ENCODE measurements at regions not wholly inside any gene's neighbourhood (a gene's known extent, or its start where the extent isn't known, plus 50 kb on each side); places are given as distances from the start of the nearest gene placed in this dataset.

GRCh38 chr5:174811438-174811837 lies 87.1 kb downstream of the MSX2 start:
- Histone ChIP-seq H3K9ac (ENCODE audit: low read length) (no peak overlapping the region), H3K27ac (ENCODE audit: low read length) (no peak overlapping the region), H3K4me3 (ENCODE audit: low read length) (no peak overlapping the region), H3K79me2 (ENCODE audit: low read length) (no peaks in the 10 kb centered on the region), H2AFZ (ENCODE audit: low read length) (no peak overlapping the region), H3K27me3 (ENCODE audit: low read length) (no peaks in the 10 kb centered on the region), H4K20me1 (ENCODE audit: insufficient read depth, low read depth, low read length) (no peaks in the 10 kb centered on the region), H3K9me3 (ENCODE audit: low read length) (no peaks in the 10 kb centered on the region), H3K36me3 (ENCODE audit: insufficient read depth, low read length) (no peaks in the 10 kb centered on the region), H3K4me1 (ENCODE audit: low read length) (no peaks in the 10 kb centered on the region), H3K9me2 (replicated peaks; ENCODE audit: insufficient read depth, low read length) (no peaks in the 10 kb centered on the region), H3K4me2 (ENCODE audit: low read depth, low read length, poor library complexity, severe bottlenecking) (no peak overlapping the region)
- DNase-seq: no peak

GRCh38 chr5:174810796-174811195 lies 86.4 kb downstream of the MSX2 start:
- H3K27me3 ChIP-seq (ENCODE audit: low read length): no peaks in the 10 kb centered on the region
- DNase-seq: no peak
- no peak overlapping the region for H2AFZ ChIP-seq (ENCODE audit: low read length)
- no peaks in the 10 kb centered on the region for H3K9me2 ChIP-seq (replicated peaks; ENCODE audit: insufficient read depth, low read length)
- no peak overlapping the region for H3K4me2 ChIP-seq (ENCODE audit: low read depth, low read length, poor library complexity, severe bottlenecking)
- no peaks in the 10 kb centered on the region for H4K20me1 ChIP-seq (ENCODE audit: insufficient read depth, low read depth, low read length)
- H3K27ac ChIP-seq (ENCODE audit: low read length): no peak overlapping the region
- no peak overlapping the region for H3K9ac ChIP-seq (ENCODE audit: low read length)
- no peaks in the 10 kb centered on the region for H3K9me3 ChIP-seq (ENCODE audit: low read length)
- H3K4me3 ChIP-seq (ENCODE audit: low read length): no peak overlapping the region
- no peaks in the 10 kb centered on the region for H3K36me3 ChIP-seq (ENCODE audit: insufficient read depth, low read length)
- H3K4me1 ChIP-seq (ENCODE audit: low read length): no peaks in the 10 kb centered on the region
- no peaks in the 10 kb centered on the region for H3K79me2 ChIP-seq (ENCODE audit: low read length)

- Histone ChIP-seq H4K20me1 (ENCODE audit: insufficient read depth, low read depth, low read length) (no peaks in the 10 kb centered on the region), H2AFZ (ENCODE audit: low read length) (no peak overlapping the region), H3K27me3 (ENCODE audit: low read length) (no peaks in the 10 kb centered on the region), H3K9me3 (ENCODE audit: low read length) (no peaks in the 10 kb centered on the region), H3K4me2 (ENCODE audit: low read depth, low read length, poor library complexity, severe bottlenecking) (no peak overlapping the region), H3K36me3 (ENCODE audit: insufficient read depth, low read length) (no peaks in the 10 kb centered on the region), H3K9ac (ENCODE audit: low read length) (no peak overlapping the region), H3K79me2 (ENCODE audit: low read length) (no peaks in the 10 kb centered on the region), H3K27ac (ENCODE audit: low read length) (no peak overlapping the region), H3K9me2 (replicated peaks; ENCODE audit: insufficient read depth, low read length) (no peaks in the 10 kb centered on the region), H3K4me3 (ENCODE audit: low read length) (no peak overlapping the region), H3K4me1 (ENCODE audit: low read length) (no peaks in the 10 kb centered on the region)
- no peak for DNase-seq
Observed at GRCh38 chr5:174807471-174807870, 83.1 kb downstream of the MSX2 start.

- no peak overlapping the region for H3K27ac ChIP-seq (ENCODE audit: low read length)
- H3K9me2 ChIP-seq (replicated peaks; ENCODE audit: insufficient read depth, low read length): no peaks in the 10 kb centered on the region
- no peaks in the 10 kb centered on the region for H3K4me1 ChIP-seq (ENCODE audit: low read length)
- H2AFZ ChIP-seq (ENCODE audit: low read length): no peak overlapping the region
- no peaks in the 10 kb centered on the region for H4K20me1 ChIP-seq (ENCODE audit: insufficient read depth, low read depth, low read length)
- H3K79me2 ChIP-seq (ENCODE audit: low read length): no peaks in the 10 kb centered on the region
- H3K4me2 ChIP-seq (ENCODE audit: low read depth, low read length, poor library complexity, severe bottlenecking): no peak overlapping the region
- no peaks in the 10 kb centered on the region for H3K27me3 ChIP-seq (ENCODE audit: low read length)
- no peak for DNase-seq
- no peak overlapping the region for H3K4me3 ChIP-seq (ENCODE audit: low read length)
- H3K36me3 ChIP-seq (ENCODE audit: insufficient read depth, low read length): no peaks in the 10 kb centered on the region
- no peaks in the 10 kb centered on the region for H3K9me3 ChIP-seq (ENCODE audit: low read length)
- no peak overlapping the region for H3K9ac ChIP-seq (ENCODE audit: low read length)
Observed at GRCh38 chr5:174806729-174807128, 82.3 kb downstream of the MSX2 start.

- H3K27ac ChIP-seq (ENCODE audit: low read length): no peak overlapping the region
Observed at GRCh38 chr5:174801798-174802197, 77.4 kb downstream of the MSX2 start.

GRCh38 chr5:174800435-174800834 lies 76.1 kb downstream of the MSX2 start:
- Histone ChIP-seq H4K20me1 (ENCODE audit: insufficient read depth, low read depth, low read length) (no peaks in the 10 kb centered on the region), H3K4me2 (ENCODE audit: low read depth, low read length, poor library complexity, severe bottlenecking) (no peak overlapping the region), H3K4me1 (ENCODE audit: low read length) (no peaks in the 10 kb centered on the region), H3K9me2 (replicated peaks; ENCODE audit: insufficient read depth, low read length) (no peaks in the 10 kb centered on the region), H3K27ac (ENCODE audit: low read length) (no peak overlapping the region), H2AFZ (ENCODE audit: low read length) (no peak overlapping the region), H3K4me3 (ENCODE audit: low read length) (no peak overlapping the region), H3K36me3 (ENCODE audit: insufficient read depth, low read length) (no peaks in the 10 kb centered on the region), H3K27me3 (ENCODE audit: low read length) (no peaks in the 10 kb centered on the region), H3K79me2 (ENCODE audit: low read length) (no peaks in the 10 kb centered on the region), H3K9ac (ENCODE audit: low read length) (no peak overlapping the region), H3K9me3 (ENCODE audit: low read length) (no peaks in the 10 kb centered on the region)
- DNase-seq: no peak

More at GRCh38 chr5:174801798-174802197, 77.4 kb downstream of the MSX2 start:
- no peaks in the 10 kb centered on the region for H3K9me3 ChIP-seq (ENCODE audit: low read length)
- no peak overlapping the region for H3K9ac ChIP-seq (ENCODE audit: low read length)
- no peak overlapping the region for H3K4me3 ChIP-seq (ENCODE audit: low read length)
- no peak overlapping the region for H2AFZ ChIP-seq (ENCODE audit: low read length)
- no peaks in the 10 kb centered on the region for H4K20me1 ChIP-seq (ENCODE audit: insufficient read depth, low read depth, low read length)
- H3K36me3 ChIP-seq (ENCODE audit: insufficient read depth, low read length): no peaks in the 10 kb centered on the region
- H3K27me3 ChIP-seq (ENCODE audit: low read length): no peaks in the 10 kb centered on the region
- H3K4me2 ChIP-seq (ENCODE audit: low read depth, low read length, poor library complexity, severe bottlenecking): no peak overlapping the region
- no peaks in the 10 kb centered on the region for H3K79me2 ChIP-seq (ENCODE audit: low read length)
- no peaks in the 10 kb centered on the region for H3K9me2 ChIP-seq (replicated peaks; ENCODE audit: insufficient read depth, low read length)
- DNase-seq: no peak
- no peaks in the 10 kb centered on the region for H3K4me1 ChIP-seq (ENCODE audit: low read length)

GRCh38 chr5:174799121-174799520 lies 74.7 kb downstream of the MSX2 start:
- Histone ChIP-seq H3K36me3 (ENCODE audit: insufficient read depth, low read length) (no peaks in the 10 kb centered on the region), H3K79me2 (ENCODE audit: low read length) (no peaks in the 10 kb centered on the region), H3K4me2 (ENCODE audit: low read depth, low read length, poor library complexity, severe bottlenecking) (no peak overlapping the region), H3K4me3 (ENCODE audit: low read length) (no peak overlapping the region), H4K20me1 (ENCODE audit: insufficient read depth, low read depth, low read length) (no peaks in the 10 kb centered on the region), H3K9ac (ENCODE audit: low read length) (no peak overlapping the region), H3K27me3 (ENCODE audit: low read length) (no peaks in the 10 kb centered on the region), H3K9me3 (ENCODE audit: low read length) (no peaks in the 10 kb centered on the region), H3K9me2 (replicated peaks; ENCODE audit: insufficient read depth, low read length) (no peaks in the 10 kb centered on the region), H3K4me1 (ENCODE audit: low read length) (no peaks in the 10 kb centered on the region), H3K27ac (ENCODE audit: low read length) (no peak overlapping the region), H2AFZ (ENCODE audit: low read length) (no peak overlapping the region)
- DNase-seq: no peak

- Histone ChIP-seq H3K36me3 (ENCODE audit: insufficient read depth, low read length) (no peaks in the 10 kb centered on the region), H3K4me3 (ENCODE audit: low read length) (no peak overlapping the region), H3K9me2 (replicated peaks; ENCODE audit: insufficient read depth, low read length) (no peaks in the 10 kb centered on the region), H2AFZ (ENCODE audit: low read length) (no peak overlapping the region), H3K4me2 (ENCODE audit: low read depth, low read length, poor library complexity, severe bottlenecking) (no peak overlapping the region), H3K9me3 (ENCODE audit: low read length) (no peaks in the 10 kb centered on the region), H3K79me2 (ENCODE audit: low read length) (no peaks in the 10 kb centered on the region), H3K27me3 (ENCODE audit: low read length) (no peaks in the 10 kb centered on the region), H3K9ac (ENCODE audit: low read length) (no peak overlapping the region), H4K20me1 (ENCODE audit: insufficient read depth, low read depth, low read length) (no peaks in the 10 kb centered on the region), H3K27ac (ENCODE audit: low read length) (no peak overlapping the region), H3K4me1 (ENCODE audit: low read length) (no peaks in the 10 kb centered on the region)
- DNase-seq: no peak
Observed at GRCh38 chr5:174798551-174798951, 74.2 kb downstream of the MSX2 start.

GRCh38 chr5:174796711-174797192 lies 72.4 kb downstream of the MSX2 start:
- no peaks in the 10 kb centered on the region for H3K9me3 ChIP-seq (ENCODE audit: low read length)
- H3K9me2 ChIP-seq (replicated peaks; ENCODE audit: insufficient read depth, low read length): no peaks in the 10 kb centered on the region
- no peak overlapping the region for H3K4me2 ChIP-seq (ENCODE audit: low read depth, low read length, poor library complexity, severe bottlenecking)
- H4K20me1 ChIP-seq (ENCODE audit: insufficient read depth, low read depth, low read length): no peaks in the 10 kb centered on the region
- no peak overlapping the region for H2AFZ ChIP-seq (ENCODE audit: low read length)
- DNase-seq: no peak
- no peak overlapping the region for H3K27ac ChIP-seq (ENCODE audit: low read length)
- H3K27me3 ChIP-seq (ENCODE audit: low read length): no peaks in the 10 kb centered on the region
- no peaks in the 10 kb centered on the region for H3K36me3 ChIP-seq (ENCODE audit: insufficient read depth, low read length)
- H3K79me2 ChIP-seq (ENCODE audit: low read length): no peaks in the 10 kb centered on the region
- H3K4me1 ChIP-seq (ENCODE audit: low read length): no peaks in the 10 kb centered on the region
- no peak overlapping the region for H3K9ac ChIP-seq (ENCODE audit: low read length)
- H3K4me3 ChIP-seq (ENCODE audit: low read length): no peak overlapping the region
